Ectodermal cell (in vitro differentiated cells): ENCODE measurements at regions not wholly inside any gene's neighbourhood (a gene's known extent, or its start where the extent isn't known, plus 50 kb on each side); places are given as distances from the start of the nearest gene placed in this dataset.

Experiments
- H3K27ac ChIP-seq: 2 replicates; pipeline ENCODE4 v1.7.0; 2013; ENCODE audit warnings: mild to moderate bottlenecking, low read depth, low read length; ENCODE audit not compliant: insufficient read depth, poor library complexity, severe bottlenecking
- H3K27me3 ChIP-seq: 2 replicates; pipeline ENCODE4 v1.7.0; 2013; ENCODE audit warnings: mild to moderate bottlenecking, low read length; ENCODE audit not compliant: insufficient read depth, control insufficient read depth, poor library complexity, severe bottlenecking
- H3K36me3 ChIP-seq: one replicate; pipeline ENCODE4 v1.7.0; 2013; ENCODE audit warnings: low read length; ENCODE audit not compliant: control insufficient read depth, insufficient read depth
- H3K4me1 ChIP-seq: one replicate; pipeline ENCODE4 v1.7.0; 2013; ENCODE audit warnings: low read length; ENCODE audit not compliant: control insufficient read depth, insufficient read depth
- H3K4me3 ChIP-seq: 2 replicates; pipeline ENCODE4 v1.7.0; 2013; ENCODE audit warnings: low read depth, low read length, control low read depth; ENCODE audit not compliant: insufficient read depth
- H3K9me3 ChIP-seq: 2 replicates; pipeline ENCODE4 v1.7.0; 2013; ENCODE audit warnings: mild to moderate bottlenecking, low read length, moderate library complexity; ENCODE audit not compliant: control insufficient read depth
- WGBS, 2 experiments: methylation state at CpG; one replicate each; pipeline ENCODE4 v1.1.7; 2013; ENCODE audit warnings: missing lambda C conversion rate in 2 of 2; 5-methylcytosine and 5-hydroxymethylcytosine counted together

GRCh38 chr7:136555933-136556332 is 312.5 kb upstream of the CHRM2 start:
- Histone ChIP-seq H3K9me3 (no peaks in the 10 kb centered on the region), H3K36me3 (no peaks in the 10 kb centered on the region), H3K4me3 (no peak overlapping the region), H3K27ac (no peak overlapping the region), H3K27me3 (no peaks in the 10 kb centered on the region), H3K4me1 (no peaks in the 10 kb centered on the region)
- WGBS, 2 experiments: 85 to 91% methylated on average over 5 of the region's 5 CpGs

GRCh38 chr7:136551618-136552017 is 316.8 kb upstream of the CHRM2 start:
- 100% methylated on average over 1 of the region's 1 CpG for WGBS, 2 experiments
- H3K4me1 ChIP-seq: no peaks in the 10 kb centered on the region
- H3K4me3 ChIP-seq: no peak overlapping the region
- H3K27ac ChIP-seq: no peak overlapping the region
- no peaks in the 10 kb centered on the region for H3K9me3 ChIP-seq
- no peaks in the 10 kb centered on the region for H3K27me3 ChIP-seq
- no peaks in the 10 kb centered on the region for H3K36me3 ChIP-seq

GRCh38 chr7:136549756-136550155 is 318.7 kb upstream of the CHRM2 start:
- Histone ChIP-seq H3K27ac (no peak overlapping the region), H3K9me3 (no peaks in the 10 kb centered on the region), H3K36me3 (no peaks in the 10 kb centered on the region), H3K4me3 (no peak overlapping the region), H3K4me1 (no peaks in the 10 kb centered on the region), H3K27me3 (no peaks in the 10 kb centered on the region)
- 89 to 100% methylated on average over 1 of the region's 1 CpG for WGBS, 2 experiments

DNA sequence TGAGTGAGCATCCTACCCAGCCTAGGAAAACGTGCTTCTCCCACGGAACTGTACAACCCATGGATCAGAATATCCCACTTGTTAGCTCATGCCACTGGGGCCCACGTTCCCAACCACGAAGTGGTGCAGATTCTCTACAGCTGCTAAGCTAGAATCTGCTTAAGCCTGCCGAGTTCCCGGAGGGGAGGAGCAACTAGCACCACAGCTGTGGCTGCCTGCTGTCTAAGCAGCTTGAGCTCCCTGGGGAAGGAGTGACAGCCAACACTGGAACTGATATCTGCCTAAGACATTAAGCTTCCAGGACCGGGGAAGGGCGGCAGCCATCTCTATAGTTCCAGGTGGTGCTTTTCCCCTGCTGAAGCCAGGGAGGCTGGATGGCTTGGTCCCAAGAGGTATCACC is 334.7 kb upstream of the CHRM2 start:
- H3K4me1 ChIP-seq: no peaks in the 10 kb centered on the region

DNA sequence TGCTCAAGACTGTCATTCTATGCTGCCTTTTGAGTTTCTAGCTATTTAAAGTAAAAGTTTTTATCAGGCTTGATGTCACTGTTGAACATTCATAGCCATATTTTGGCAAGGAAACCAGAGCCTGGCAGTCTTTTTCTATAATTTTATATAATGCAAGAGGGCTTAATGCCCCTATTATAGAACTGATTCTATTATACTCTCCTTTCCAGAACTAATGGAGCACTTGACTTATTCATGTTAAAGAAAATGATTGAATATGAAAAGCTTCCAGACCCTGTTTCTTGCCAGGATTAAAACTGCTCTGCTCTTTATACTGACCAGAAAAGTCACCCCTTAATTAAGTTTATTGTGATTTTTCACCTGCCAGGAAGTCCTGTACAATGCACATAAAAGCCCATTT is 337.6 kb upstream of the CHRM2 start:
- no peak overlapping the region for H3K4me3 ChIP-seq
- H3K27ac ChIP-seq: no peak overlapping the region
- no peaks in the 10 kb centered on the region for H3K36me3 ChIP-seq
- no peaks in the 10 kb centered on the region for H3K27me3 ChIP-seq
- no peaks in the 10 kb centered on the region for H3K9me3 ChIP-seq
- H3K4me1 ChIP-seq: no peaks in the 10 kb centered on the region

More for the DNA sequence above, 334.7 kb upstream of the CHRM2 start:
- no peak overlapping the region for H3K4me3 ChIP-seq
- no peaks in the 10 kb centered on the region for H3K9me3 ChIP-seq
- H3K27ac ChIP-seq: no peak overlapping the region
- H3K36me3 ChIP-seq: no peaks in the 10 kb centered on the region
- H3K27me3 ChIP-seq: no peaks in the 10 kb centered on the region
- WGBS, 2 experiments: 88 to 89% methylated on average over 8 of the region's 8 CpGs

DNA sequence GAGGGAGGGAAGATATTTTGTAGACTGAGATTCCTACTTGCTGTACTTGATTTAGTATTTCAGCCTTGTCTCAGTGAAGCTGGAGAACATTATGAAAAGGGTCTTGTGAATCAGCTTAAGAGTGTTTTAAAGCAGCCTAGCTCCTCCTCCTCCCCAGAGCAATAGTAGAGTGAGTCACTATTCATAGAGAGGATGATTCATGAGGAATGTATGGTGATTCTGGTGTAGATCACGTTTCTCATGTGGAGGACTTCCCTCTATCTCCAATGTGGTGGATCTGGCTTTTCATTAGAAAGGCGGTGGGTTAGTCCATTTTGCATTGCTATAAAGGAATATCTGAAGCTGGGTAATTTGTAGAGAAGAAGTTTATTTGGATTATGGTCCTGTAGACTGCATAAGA is 340.1 kb upstream of the CHRM2 start:
- H3K27me3 ChIP-seq: no peaks in the 10 kb centered on the region
- no peaks in the 10 kb centered on the region for H3K36me3 ChIP-seq
- 77 to 82% methylated on average over 2 of the region's 2 CpGs for WGBS, 2 experiments
- no peak overlapping the region for H3K27ac ChIP-seq
- H3K4me1 ChIP-seq: no peaks in the 10 kb centered on the region
- no peak overlapping the region for H3K4me3 ChIP-seq
- H3K9me3 ChIP-seq: no peaks in the 10 kb centered on the region

- Histone ChIP-seq H3K27ac (no peak overlapping the region), H3K4me1 (no peaks in the 10 kb centered on the region), H3K27me3 (no peaks in the 10 kb centered on the region), H3K9me3 (no peaks in the 10 kb centered on the region), H3K36me3 (no peaks in the 10 kb centered on the region), H3K4me3 (no peak overlapping the region)
- WGBS, 2 experiments: 90 to 100% methylated on average over 1 of the region's 1 CpG
Observed at GRCh38 chr7:136527554-136527953, 340.9 kb upstream of the CHRM2 start.

DNA sequence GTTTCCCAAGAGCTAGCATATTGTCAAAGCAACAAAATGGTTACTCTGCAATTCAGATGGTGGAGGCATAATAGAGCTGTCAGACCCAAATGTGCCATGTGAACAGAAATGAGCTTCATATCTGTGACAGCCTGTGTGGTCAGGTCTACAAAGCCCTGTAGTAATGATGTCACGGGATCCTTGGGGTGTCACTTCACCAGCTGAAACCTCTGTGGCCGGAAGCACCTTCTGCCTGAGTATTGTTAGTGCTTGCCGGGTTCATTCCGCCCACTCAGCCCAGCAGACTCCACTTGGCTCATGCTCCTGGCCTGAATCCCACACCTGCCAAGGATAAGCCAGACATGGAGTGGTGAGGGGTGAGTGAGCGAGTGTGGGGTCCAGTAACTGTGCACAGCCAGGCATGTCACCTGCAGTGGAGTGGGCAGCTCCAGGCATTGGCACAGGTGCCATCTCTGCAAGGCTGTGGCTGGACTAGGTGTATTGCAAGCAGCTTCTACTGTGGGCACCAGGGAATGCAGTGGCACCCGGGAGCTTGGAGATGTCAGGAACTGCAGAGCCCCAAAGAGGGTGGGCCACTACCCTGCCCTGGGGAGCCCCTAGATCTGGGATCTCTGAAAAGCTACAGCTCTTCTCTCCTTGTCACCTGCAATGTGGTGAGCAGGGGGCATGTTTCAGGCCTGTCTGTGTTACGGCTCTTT is 341.9 kb upstream of the CHRM2 start:
- Histone ChIP-seq H3K9me3 (no peaks in the 10 kb centered on the region), H3K27me3 (no peaks in the 10 kb centered on the region), H3K4me1 (no peaks in the 10 kb centered on the region), H3K36me3 (no peaks in the 10 kb centered on the region), H3K27ac (no peak overlapping the region), H3K4me3 (no peak overlapping the region)
- 93 to 97% methylated on average over 7 of the region's 7 CpGs for WGBS, 2 experiments

DNA sequence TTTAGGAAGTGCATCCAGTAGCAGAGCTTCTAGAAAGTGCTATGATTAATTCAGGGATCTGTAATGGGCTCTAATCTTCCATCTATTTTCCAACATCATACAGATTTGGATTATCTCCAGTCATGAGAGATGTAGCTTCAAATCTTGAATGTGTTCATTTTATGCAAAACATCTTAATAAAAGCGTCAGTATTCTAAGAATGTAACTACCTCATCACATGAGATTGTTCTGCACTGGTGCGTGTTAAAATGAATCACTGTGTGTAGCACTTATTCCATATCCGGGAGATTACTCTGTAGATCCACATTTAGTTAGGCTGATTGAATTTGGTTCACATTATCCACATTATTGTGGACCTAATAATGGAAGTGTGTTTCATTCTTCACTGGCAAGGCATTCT is 344.9 kb upstream of the CHRM2 start:
- Histone ChIP-seq H3K27me3 (no peaks in the 10 kb centered on the region), H3K27ac (no peak overlapping the region), H3K36me3 (no peaks in the 10 kb centered on the region), H3K9me3 (no peaks in the 10 kb centered on the region), H3K4me3 (no peak overlapping the region), H3K4me1 (no peaks in the 10 kb centered on the region)
- WGBS, 2 experiments: 94 to 100% methylated on average over 3 of the region's 3 CpGs

- H3K9me3 ChIP-seq: no peaks in the 10 kb centered on the region
- H3K4me3 ChIP-seq: no peak overlapping the region
- H3K27me3 ChIP-seq: no peaks in the 10 kb centered on the region
- H3K27ac ChIP-seq: no peak overlapping the region
- WGBS, 2 experiments: no CpG with 5 or more reads among the region's 1 CpG
- peaks cover 6% of the 10 kb centered on the region for H3K4me1 ChIP-seq
- no peaks in the 10 kb centered on the region for H3K36me3 ChIP-seq
Observed at GRCh38 chr7:136517971-136518370, 350.5 kb upstream of the CHRM2 start.

DNA sequence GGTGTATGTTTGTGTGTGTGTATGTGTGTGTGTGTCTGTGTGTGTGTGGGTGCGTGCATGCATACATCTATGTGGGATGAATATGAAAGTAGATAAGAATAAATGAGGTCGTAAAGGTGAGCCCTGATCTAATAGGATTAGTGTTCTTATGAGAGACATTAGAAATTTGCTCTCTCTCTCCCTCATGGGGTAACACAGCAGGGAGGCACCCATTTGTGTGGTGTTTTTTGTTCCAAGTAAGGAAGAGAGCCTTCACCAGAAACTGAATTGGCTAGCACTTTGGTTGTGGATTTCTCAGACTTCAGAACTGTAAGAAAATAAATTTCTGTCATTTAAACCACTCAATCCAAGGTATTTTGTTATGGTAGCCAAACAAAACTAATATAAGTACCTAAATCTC is 353.7 kb upstream of the CHRM2 start:
- no peak overlapping the region for H3K27ac ChIP-seq
- H3K9me3 ChIP-seq: no peaks in the 10 kb centered on the region
- peaks cover 6% of the 10 kb centered on the region for H3K4me1 ChIP-seq
- no peak overlapping the region for H3K4me3 ChIP-seq
- H3K36me3 ChIP-seq: no peaks in the 10 kb centered on the region
- no peaks in the 10 kb centered on the region for H3K27me3 ChIP-seq
- WGBS, 2 experiments: 67 to 80% methylated on average over 2 of the region's 2 CpGs
